Body of pancreas (tissue), 4 donors: ENCODE measurements at regions not wholly inside any gene's neighbourhood (a gene's known extent, or its start where the extent isn't known, plus 50 kb on each side); places are given as distances from the start of the nearest gene placed in this dataset.

ENCODE experiments used
- POLR2A ChIP-seq, 3 donors: fragments of 450-650 bp; IDR thresholded peaks; one replicate each; pipeline ENCODE4 v1.6.1; 2016; ENCODE audit warnings: antibody characterized with exemption in 3 of 3, mild to moderate bottlenecking in 2 of 3
- TF ChIP-seq, protein P1 (sequence below), 7 experiments: fragments of 450-650 bp in 4 of 7; fragments of 200-600 bp in 3 of 7; sonication (generic) in 3 of 7; IDR thresholded peaks; one replicate each; pipeline ENCODE4 v1.5.1; 2016 to 2019; ENCODE audit warnings: antibody characterized with exemption in 7 of 7

DNA sequence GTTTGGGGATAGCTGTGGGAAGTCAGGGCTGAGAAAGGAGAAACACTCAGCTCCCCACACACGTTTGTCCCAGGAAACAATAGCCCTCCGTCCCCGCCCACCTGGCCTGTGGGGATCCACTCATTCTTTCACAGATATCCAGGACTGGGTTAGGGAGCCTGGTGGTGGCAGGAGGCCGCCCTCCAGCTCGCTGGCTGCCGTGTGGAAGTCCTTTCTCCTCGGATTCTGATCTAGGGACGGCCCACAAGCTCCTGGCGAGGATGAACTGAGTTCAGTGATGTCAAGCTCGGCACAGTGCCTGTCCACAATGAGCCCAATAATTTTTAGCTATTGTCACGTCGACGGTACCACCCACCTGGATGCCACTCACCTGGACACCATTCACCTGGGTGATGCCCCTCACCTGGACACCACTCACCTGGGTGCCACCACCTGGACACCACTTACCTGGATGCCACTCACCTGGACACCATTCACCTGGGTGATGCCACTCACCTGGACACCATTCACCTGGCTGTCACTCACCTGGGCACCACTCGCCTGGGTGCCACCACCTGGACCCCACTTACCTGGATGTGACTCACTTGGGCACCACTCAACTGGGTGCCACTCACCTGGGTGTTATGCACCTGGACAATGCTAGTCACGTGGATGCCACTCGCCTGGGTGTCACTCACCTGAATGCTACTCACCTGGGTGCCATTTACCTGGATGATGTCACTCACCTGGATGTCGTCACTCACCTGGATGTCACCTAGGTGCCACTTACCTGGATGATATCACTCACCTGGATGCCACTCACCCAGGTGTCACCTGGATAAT is 172.5 kb upstream of the FOXF1 start:
- TF ChIP-seq, protein P1, sequence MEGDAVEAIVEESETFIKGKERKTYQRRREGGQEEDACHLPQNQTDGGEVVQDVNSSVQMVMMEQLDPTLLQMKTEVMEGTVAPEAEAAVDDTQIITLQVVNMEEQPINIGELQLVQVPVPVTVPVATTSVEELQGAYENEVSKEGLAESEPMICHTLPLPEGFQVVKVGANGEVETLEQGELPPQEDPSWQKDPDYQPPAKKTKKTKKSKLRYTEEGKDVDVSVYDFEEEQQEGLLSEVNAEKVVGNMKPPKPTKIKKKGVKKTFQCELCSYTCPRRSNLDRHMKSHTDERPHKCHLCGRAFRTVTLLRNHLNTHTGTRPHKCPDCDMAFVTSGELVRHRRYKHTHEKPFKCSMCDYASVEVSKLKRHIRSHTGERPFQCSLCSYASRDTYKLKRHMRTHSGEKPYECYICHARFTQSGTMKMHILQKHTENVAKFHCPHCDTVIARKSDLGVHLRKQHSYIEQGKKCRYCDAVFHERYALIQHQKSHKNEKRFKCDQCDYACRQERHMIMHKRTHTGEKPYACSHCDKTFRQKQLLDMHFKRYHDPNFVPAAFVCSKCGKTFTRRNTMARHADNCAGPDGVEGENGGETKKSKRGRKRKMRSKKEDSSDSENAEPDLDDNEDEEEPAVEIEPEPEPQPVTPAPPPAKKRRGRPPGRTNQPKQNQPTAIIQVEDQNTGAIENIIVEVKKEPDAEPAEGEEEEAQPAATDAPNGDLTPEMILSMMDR (IDR thresholded peaks at IDR 0.05) = no peak
- TF ChIP-seq POLR2A (IDR thresholded peaks at IDR 0.05) = no peak
